Kidney (tissue), 13 donors: ENCODE measurements at regions not wholly inside any gene's neighbourhood (a gene's known extent, or its start where the extent isn't known, plus 50 kb on each side); places are given as distances from the start of the nearest gene placed in this dataset.

ENCODE experiments used
- DNase-seq, 5 donors: peaks; one replicate each; pipeline ENCODE4 v3.0.0-alpha.2; 2013 to 2020
- FAIRE-seq: peaks from 2 replicates; lab custom pipeline; 2012; peaks lifted over from hg19 to GRCh38; lab: Jason Lieb, UNC
- H3K27ac ChIP-seq, 2 donors: one replicate each; pipeline ENCODE4 v1.7.0; 2013; ENCODE audit warnings: low read depth in 2 of 2, low read length in 2 of 2, inconsistent platforms in 1 of 2
- H3K27me3 ChIP-seq: one replicate; pipeline ENCODE4 v1.7.1; 2013; ENCODE audit warnings: low read length, inconsistent platforms; ENCODE audit not compliant: control insufficient read depth, insufficient read depth
- H3K36me3 ChIP-seq, 3 donors: one replicate each; pipeline versions ENCODE4 v1.7.0 to v1.7.1; 2013; ENCODE audit warnings: low read length in 3 of 3, control low read depth in 1 of 3, inconsistent platforms in 1 of 3; ENCODE audit not compliant: insufficient read depth in 3 of 3, control insufficient read depth in 2 of 3
- H3K4me1 ChIP-seq, 3 donors: one replicate each; pipeline versions ENCODE4 v1.7.0 to v1.7.1; 2013; ENCODE audit warnings: low read length in 3 of 3, inconsistent platforms in 1 of 3, low read depth in 1 of 3; ENCODE audit not compliant: control insufficient read depth in 2 of 3, insufficient read depth in 2 of 3
- H3K4me3 ChIP-seq, 3 donors: one replicate each; pipeline versions ENCODE4 v1.7.0 to v1.8.1; 2013; ENCODE audit warnings: low read length in 3 of 3, control low read depth in 1 of 3, inconsistent platforms in 1 of 3
- H3K9ac ChIP-seq, 3 donors: one replicate each; pipeline versions ENCODE4 v1.7.0 to v1.7.1; 2013; ENCODE audit warnings: low read length in 3 of 3, control low read depth in 1 of 3, inconsistent platforms in 1 of 3
- H3K9me3 ChIP-seq, 3 donors: one replicate each; pipeline versions ENCODE4 v1.7.0 to v1.7.1; 2013; ENCODE audit warnings: low read length in 3 of 3, control low read depth in 1 of 3, inconsistent platforms in 1 of 3; ENCODE audit not compliant: control insufficient read depth in 2 of 3, insufficient read depth in 1 of 3
- CTCF ChIP-seq: IDR thresholded peaks from 3 replicates; pipeline ENCODE4 v1.5.1; 2012; ENCODE audit warnings: mild to moderate bottlenecking, moderate library complexity, borderline replicate concordance; ENCODE audit not compliant: insufficient read depth; ENCODE audit errors: extremely low read depth
- intact Hi-C: fragments of 100-400 bp; cut with DNase I; formaldehyde crosslinking; loops from one replicate; pipeline ENCODE4 v1.11.1; 2022
- donor health status: control.
- donor health status: control.
- donor health status: control.
- donor health status: control.
- donor health status: control.
- donor health status: DM: yes; HTN: yes; CAD: no.
- donor health status: Normal renal cell carcinoma (clear cell type).

- H3K36me3 ChIP-seq = no peaks in the 10 kb centered on the region
- intact Hi-C loops = no loop called here
- FAIRE-seq = no peak
- H3K9me3 ChIP-seq = no peaks in the 10 kb centered on the region
- H3K4me3 ChIP-seq = no peak overlapping the region
- no peaks in the 10 kb centered on the region for H3K4me1 ChIP-seq
- H3K9ac ChIP-seq = no peak overlapping the region
- no peak overlapping the region for H3K27ac ChIP-seq
- no peaks in the 10 kb centered on the region for H3K27me3 ChIP-seq
- no peak for DNase-seq
- TF ChIP-seq CTCF = no peak
These were observed 110.9 kb upstream of the ADAMTSL1 start for GRCh38 chr9:18362901-18363685.

- H3K9me3 ChIP-seq = no peaks in the 10 kb centered on the region
- H3K4me1 ChIP-seq = no peaks in the 10 kb centered on the region
- TF ChIP-seq CTCF = no peak
- H3K9ac ChIP-seq = no peak overlapping the region
- H3K4me3 ChIP-seq = no peak overlapping the region
- no peak overlapping the region for H3K27ac ChIP-seq
- FAIRE-seq = no peak
- H3K27me3 ChIP-seq = no peaks in the 10 kb centered on the region
- no peaks in the 10 kb centered on the region for H3K36me3 ChIP-seq
- intact Hi-C loops = no loop called here
- no peak for DNase-seq
These were observed 108.3 kb upstream of the ADAMTSL1 start for GRCh38 chr9:18365651-18366050.

GRCh38 chr9:18366184-18366583 lies 107.8 kb upstream of the ADAMTSL1 start:
- Histone ChIP-seq H3K27ac (no peak overlapping the region), H3K36me3 (no peaks in the 10 kb centered on the region), H3K4me1 (no peaks in the 10 kb centered on the region), H3K4me3 (no peak overlapping the region), H3K9ac (no peak overlapping the region), H3K9me3 (no peaks in the 10 kb centered on the region), H3K27me3 (no peaks in the 10 kb centered on the region)
- no peak for TF ChIP-seq CTCF
- FAIRE-seq (no peak), DNase-seq (no peak)
- intact Hi-C loops = no loop called here
